SK-N-SH (cell line): ENCODE measurements at regions not wholly inside any gene's neighbourhood (a gene's known extent, or its start where the extent isn't known, plus 50 kb on each side); places are given as distances from the start of the nearest gene placed in this dataset.

ENCODE experiments used
- CTCF ChIA-PET: fragments of 300-600, 350-600 bp; formaldehyde crosslinking; extraction: SDS; loops from one replicate; lab custom pipeline; 2021; lab: Yijun Ruan, JAX
- POLR2A ChIA-PET: fragments of 350-600 bp; sonication (Branson Sonifier 250); formaldehyde crosslinking; extraction: SDS; loops from one replicate; lab custom pipeline; 2020; ENCODE audit warnings: antibody characterized with exemption, inconsistent platforms; lab: Yijun Ruan, JAX
- DNase-seq: peaks from one replicate; pipeline ENCODE4 v3.0.0; 2012
- H2AFZ ChIP-seq: fragments of 200-600 bp; sonication (generic); 2 replicates; pipeline ENCODE4 v1.8.1; 2016; ENCODE audit warnings: antibody characterized with exemption, mild to moderate bottlenecking, low read depth
- H3F3A ChIP-seq: fragments of 200-600 bp; sonication (generic); replicated peaks from 2 replicates; pipeline ENCODE3; 2016; ENCODE audit warnings: antibody characterized with exemption, mild to moderate bottlenecking; ENCODE audit not compliant: insufficient read depth
- H3K27ac ChIP-seq, 2 experiments: fragments of 200-500 bp in 1 of 2; fragments of 200-600 bp in 1 of 2; sonication (Bioruptor generic) in 1 of 2; sonication (generic), shearing (Covaris generic) in 1 of 2; 2 replicates each; pipeline versions ENCODE4 v1.5.1 to v1.6.1; 2014 to 2016; ENCODE audit warnings: low read depth in 2 of 2, inconsistent platforms in 1 of 2, low read length in 1 of 2, mild to moderate bottlenecking in 1 of 2, mixed read lengths in 1 of 2
- H3K27me3 ChIP-seq: fragments of 200-600 bp; sonication (generic), shearing (Covaris generic); 2 replicates; pipeline ENCODE4 v1.6.1; 2016; ENCODE audit warnings: mixed run types; ENCODE audit not compliant: insufficient read depth
- H3K36me3 ChIP-seq, 2 experiments: fragments of 200-500 bp in 1 of 2; fragments of 200-600 bp in 1 of 2; sonication (Bioruptor generic) in 1 of 2; sonication (generic) in 1 of 2; replicated peaks in 1 of 2; 2 replicates each; pipeline versions ENCODE3 to v1.5.1; 2014 to 2016; ENCODE audit warnings: low read length in 1 of 2, mild to moderate bottlenecking in 1 of 2; ENCODE audit not compliant: insufficient read depth in 2 of 2, control insufficient read depth in 1 of 2
- H3K4me1 ChIP-seq, 2 experiments: fragments of 200-500 bp in 1 of 2; fragments of 200-600 bp in 1 of 2; sonication (Bioruptor generic) in 1 of 2; sonication (generic), shearing (Covaris generic) in 1 of 2; 2 replicates each; pipeline versions ENCODE4 v1.5.1 to v1.6.1; 2014 to 2016; ENCODE audit warnings: low read depth in 1 of 2, low read length in 1 of 2, mixed run types in 1 of 2; ENCODE audit not compliant: insufficient read depth in 2 of 2, control insufficient read depth in 1 of 2
- H3K4me2 ChIP-seq: fragments of 200-600 bp; sonication (generic), shearing (Covaris generic); 2 replicates; pipeline ENCODE4 v1.6.1; 2017; ENCODE audit warnings: mixed run types
- H3K4me3 ChIP-seq, 2 experiments: fragments of 200-500 bp in 1 of 2; fragments of 200-600 bp in 1 of 2; sonication (Bioruptor generic) in 1 of 2; sonication (generic), shearing (Covaris generic) in 1 of 2; 2 replicates each; pipeline versions ENCODE4 v1.5.1 to v1.8.1; 2014 to 2016; ENCODE audit warnings: low read depth in 2 of 2, inconsistent platforms in 1 of 2, low read length in 1 of 2, mild to moderate bottlenecking in 1 of 2, mixed read lengths in 1 of 2, moderate library complexity in 1 of 2
- H3K79me2 ChIP-seq: fragments of 200-600 bp; sonication (generic); 2 replicates; pipeline ENCODE4 v1.8.1; 2017; ENCODE audit warnings: mild to moderate bottlenecking; ENCODE audit not compliant: insufficient read depth
- H3K9ac ChIP-seq: fragments of 200-600 bp; sonication (generic); 2 replicates; pipeline ENCODE4 v1.6.1; 2017; ENCODE audit warnings: mixed run types
- H3K9me2 ChIP-seq: fragments of 200-600 bp; sonication (generic); 2 replicates; pipeline ENCODE4 v1.6.1; 2017; ENCODE audit warnings: mixed run types
- H3K9me3 ChIP-seq: fragments of 200-600 bp; sonication (generic); 2 replicates; pipeline ENCODE4 v1.6.1; 2017; ENCODE audit warnings: mixed run types, mild to moderate bottlenecking, moderate library complexity
- H4K20me1 ChIP-seq: fragments of 200-600 bp; sonication (generic); 2 replicates; pipeline ENCODE4 v1.6.1; 2017; ENCODE audit warnings: mild to moderate bottlenecking, mixed run types; ENCODE audit not compliant: insufficient read depth
- CHD2 ChIP-seq: fragments of 150-350 bp; IDR thresholded peaks from 2 replicates; pipeline ENCODE4 v1.6.1; 2018; ENCODE audit warnings: low read length; ENCODE audit not compliant: partially characterized antibody
- ELF1 ChIP-seq: IDR thresholded peaks from 2 replicates; pipeline ENCODE4 v1.4.0; 2012
- FOXM1 ChIP-seq: IDR thresholded peaks from 2 replicates; pipeline ENCODE4 v1.4.0; 2012; ENCODE audit warnings: low read depth, mild to moderate bottlenecking
- MEF2A ChIP-seq: IDR thresholded peaks from 2 replicates; pipeline ENCODE4 v1.4.0; 2012; ENCODE audit warnings: low read depth, borderline replicate concordance
- MXI1 ChIP-seq: IDR thresholded peaks from 2 replicates; pipeline ENCODE4 v1.6.1; 2012; ENCODE audit warnings: mild to moderate bottlenecking, low read depth, low read length, improper control_type of control experiment
- NFIC ChIP-seq: IDR thresholded peaks from 2 replicates; pipeline ENCODE4 v1.4.0; 2012; ENCODE audit warnings: borderline replicate concordance
- RFX5 ChIP-seq: IDR thresholded peaks from 2 replicates; pipeline ENCODE4 v1.6.1; 2012; ENCODE audit warnings: mild to moderate bottlenecking, improper control_type of control experiment, low read length
- SMC3 ChIP-seq: IDR thresholded peaks from 2 replicates; pipeline ENCODE4 v1.6.1; 2012; ENCODE audit warnings: low read depth, low read length, improper control_type of control experiment
- YY1 ChIP-seq: IDR thresholded peaks from 2 replicates; pipeline ENCODE4 v1.4.0; 2012; ENCODE audit warnings: low read depth, mild to moderate bottlenecking
- WGBS: methylation state at CpG from one replicate; pipeline ENCODE4 v1.1.6; 2017; ENCODE audit warnings: low lambda C conversion rate; 5-methylcytosine and 5-hydroxymethylcytosine counted together
- TF ChIP-seq, protein P1 (sequence below): fragments of 150-350 bp; IDR thresholded peaks from 2 replicates; pipeline ENCODE4 v1.6.1; 2016; ENCODE audit warnings: mild to moderate bottlenecking, low read depth, low read length
- TF ChIP-seq, protein P2 (sequence below): IDR thresholded peaks from 2 replicates; pipeline ENCODE4 v1.4.0; 2012; ENCODE audit warnings: low read depth, borderline replicate concordance
- TF ChIP-seq, protein P3 (sequence below): fragments of 200-600 bp; sonication (generic); IDR thresholded peaks from 2 replicates; pipeline ENCODE4 v1.6.1; 2017; ENCODE audit warnings: antibody characterized with exemption, mild to moderate bottlenecking, moderate library complexity
- TF ChIP-seq, protein P4 (sequence below): fragments of 150-350 bp; IDR thresholded peaks from 2 replicates; pipeline ENCODE4 v1.6.1; 2017; ENCODE audit warnings: antibody characterized with exemption, low read length, low read depth, borderline replicate concordance

DNA sequence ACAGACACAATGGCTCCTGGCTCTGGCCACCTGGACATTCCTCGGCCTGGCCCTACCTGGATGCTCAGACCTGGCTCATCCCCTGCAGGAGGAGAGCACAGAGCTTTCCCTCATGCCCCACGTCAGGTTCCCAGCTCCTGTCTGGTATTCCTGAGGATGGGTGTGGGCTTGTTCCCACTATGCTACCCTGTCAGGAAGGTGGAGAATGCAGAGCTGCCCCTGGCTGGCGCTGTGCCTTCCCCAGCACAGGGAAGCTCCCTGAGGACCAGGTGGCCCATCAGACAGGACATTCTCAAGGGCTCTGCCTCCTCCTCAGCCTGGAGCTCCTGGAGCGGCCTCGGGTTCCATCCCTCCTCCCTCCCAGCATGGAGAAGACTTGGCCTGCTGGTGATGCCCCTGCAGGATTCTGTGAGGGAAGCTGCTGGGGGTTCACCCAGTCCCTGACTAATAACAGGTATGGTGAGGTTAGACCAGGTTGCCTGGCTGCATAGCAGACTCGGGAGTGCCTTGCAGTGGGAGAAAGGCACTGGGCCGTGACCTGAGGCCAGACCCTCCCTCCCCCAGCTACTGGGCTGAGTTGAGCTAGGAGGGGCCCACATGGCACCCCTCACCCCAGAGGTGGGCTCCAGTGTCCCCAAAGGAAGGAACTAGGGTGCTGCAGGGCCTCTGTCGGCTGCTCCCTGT lies 156.0 kb upstream of the MLN start:
- CTCF ChIA-PET: interaction anchor here (1.0 to 4.9 kb wide), 13 partner anchors 8 to 195 kb away, joined by 3 to 25 read pairs (median 4); no protein-coding TSS in a partner anchor
- DNase-seq: no peak
- no peaks in the 10 kb centered on the region for H3K27me3 ChIP-seq
- WGBS: 49% methylated on average over 3 of the region's 8 CpGs
- no peak for TF ChIP-seq MXI1
- TF ChIP-seq NFIC: no peak
- TF ChIP-seq MEF2A: no peak
- TF ChIP-seq RFX5: no peak
- no peak for TF ChIP-seq ELF1
- TF ChIP-seq, protein P1, sequence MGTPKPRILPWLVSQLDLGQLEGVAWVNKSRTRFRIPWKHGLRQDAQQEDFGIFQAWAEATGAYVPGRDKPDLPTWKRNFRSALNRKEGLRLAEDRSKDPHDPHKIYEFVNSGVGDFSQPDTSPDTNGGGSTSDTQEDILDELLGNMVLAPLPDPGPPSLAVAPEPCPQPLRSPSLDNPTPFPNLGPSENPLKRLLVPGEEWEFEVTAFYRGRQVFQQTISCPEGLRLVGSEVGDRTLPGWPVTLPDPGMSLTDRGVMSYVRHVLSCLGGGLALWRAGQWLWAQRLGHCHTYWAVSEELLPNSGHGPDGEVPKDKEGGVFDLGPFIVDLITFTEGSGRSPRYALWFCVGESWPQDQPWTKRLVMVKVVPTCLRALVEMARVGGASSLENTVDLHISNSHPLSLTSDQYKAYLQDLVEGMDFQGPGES: no peak
- no peak for TF ChIP-seq FOXM1
- TF ChIP-seq, protein P2, sequence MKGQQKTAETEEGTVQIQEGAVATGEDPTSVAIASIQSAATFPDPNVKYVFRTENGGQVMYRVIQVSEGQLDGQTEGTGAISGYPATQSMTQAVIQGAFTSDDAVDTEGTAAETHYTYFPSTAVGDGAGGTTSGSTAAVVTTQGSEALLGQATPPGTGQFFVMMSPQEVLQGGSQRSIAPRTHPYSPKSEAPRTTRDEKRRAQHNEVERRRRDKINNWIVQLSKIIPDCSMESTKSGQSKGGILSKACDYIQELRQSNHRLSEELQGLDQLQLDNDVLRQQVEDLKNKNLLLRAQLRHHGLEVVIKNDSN: no peak
- no peak for TF ChIP-seq YY1
- no peak for TF ChIP-seq CHD2
- POLR2A ChIA-PET: no interaction called here
- H3K27ac ChIP-seq: no peak overlapping the region
- no peaks in the 10 kb centered on the region for H3K9me2 ChIP-seq
- H3K4me2 ChIP-seq: no peak overlapping the region
- H3K4me1 ChIP-seq: peaks cover 0 to 10% of the 10 kb centered on the region in 2 experiments; a peak in 1 of 4 replicates
- no peaks in the 10 kb centered on the region for H3K36me3 ChIP-seq
- H3K9ac ChIP-seq: no peak overlapping the region
- no peak overlapping the region for H3K4me3 ChIP-seq
- no peaks in the 10 kb centered on the region for H3K9me3 ChIP-seq
- no peak overlapping the region for H2AFZ ChIP-seq
- no peaks in the 10 kb centered on the region for H3K79me2 ChIP-seq
- H4K20me1 ChIP-seq: no peaks in the 10 kb centered on the region
- no peaks in the 10 kb centered on the region for H3F3A ChIP-seq

DNA sequence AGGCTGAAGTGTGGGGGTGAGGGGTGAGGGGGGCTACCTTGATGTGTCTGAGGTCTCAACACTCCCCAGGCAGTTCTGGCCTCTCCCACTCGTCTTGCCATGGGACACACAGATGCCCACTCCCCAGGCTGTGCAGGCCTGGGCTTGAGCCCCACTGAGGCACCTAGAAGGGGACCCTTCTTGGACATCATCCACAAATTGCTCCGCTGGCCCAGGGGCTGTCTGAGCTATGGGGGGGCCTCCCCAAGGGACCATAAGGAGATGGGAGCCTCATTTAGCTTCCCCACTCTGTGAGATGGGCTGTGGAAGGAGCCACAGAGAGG lies 155.5 kb upstream of the MLN start:
- WGBS: 6% methylated on average over 2 of the region's 2 CpGs
- no peaks in the 10 kb centered on the region for H3F3A ChIP-seq
- ChIA-PET CTCF (interaction anchor here (1.0 to 4.9 kb wide), 11 partner anchors 8 to 196 kb away, joined by 3 to 25 read pairs (median 8); no protein-coding TSS in a partner anchor), POLR2A (no interaction called here)
- H3K36me3 ChIP-seq: no peaks in the 10 kb centered on the region
- no peak overlapping the region for H3K27ac ChIP-seq
- H3K9me2 ChIP-seq: no peaks in the 10 kb centered on the region
- no peak for DNase-seq
- H3K79me2 ChIP-seq: no peaks in the 10 kb centered on the region
- H3K27me3 ChIP-seq: no peaks in the 10 kb centered on the region
- TF ChIP-seq, protein P1: no peak
- no peak for TF ChIP-seq SMC3
- TF ChIP-seq, protein P3, sequence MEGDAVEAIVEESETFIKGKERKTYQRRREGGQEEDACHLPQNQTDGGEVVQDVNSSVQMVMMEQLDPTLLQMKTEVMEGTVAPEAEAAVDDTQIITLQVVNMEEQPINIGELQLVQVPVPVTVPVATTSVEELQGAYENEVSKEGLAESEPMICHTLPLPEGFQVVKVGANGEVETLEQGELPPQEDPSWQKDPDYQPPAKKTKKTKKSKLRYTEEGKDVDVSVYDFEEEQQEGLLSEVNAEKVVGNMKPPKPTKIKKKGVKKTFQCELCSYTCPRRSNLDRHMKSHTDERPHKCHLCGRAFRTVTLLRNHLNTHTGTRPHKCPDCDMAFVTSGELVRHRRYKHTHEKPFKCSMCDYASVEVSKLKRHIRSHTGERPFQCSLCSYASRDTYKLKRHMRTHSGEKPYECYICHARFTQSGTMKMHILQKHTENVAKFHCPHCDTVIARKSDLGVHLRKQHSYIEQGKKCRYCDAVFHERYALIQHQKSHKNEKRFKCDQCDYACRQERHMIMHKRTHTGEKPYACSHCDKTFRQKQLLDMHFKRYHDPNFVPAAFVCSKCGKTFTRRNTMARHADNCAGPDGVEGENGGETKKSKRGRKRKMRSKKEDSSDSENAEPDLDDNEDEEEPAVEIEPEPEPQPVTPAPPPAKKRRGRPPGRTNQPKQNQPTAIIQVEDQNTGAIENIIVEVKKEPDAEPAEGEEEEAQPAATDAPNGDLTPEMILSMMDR: no peak
- TF ChIP-seq, protein P4, sequence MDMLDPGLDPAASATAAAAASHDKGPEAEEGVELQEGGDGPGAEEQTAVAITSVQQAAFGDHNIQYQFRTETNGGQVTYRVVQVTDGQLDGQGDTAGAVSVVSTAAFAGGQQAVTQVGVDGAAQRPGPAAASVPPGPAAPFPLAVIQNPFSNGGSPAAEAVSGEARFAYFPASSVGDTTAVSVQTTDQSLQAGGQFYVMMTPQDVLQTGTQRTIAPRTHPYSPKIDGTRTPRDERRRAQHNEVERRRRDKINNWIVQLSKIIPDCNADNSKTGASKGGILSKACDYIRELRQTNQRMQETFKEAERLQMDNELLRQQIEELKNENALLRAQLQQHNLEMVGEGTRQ: no peak
- TF ChIP-seq ELF1: no peak
- TF ChIP-seq FOXM1: no peak
- peaks cover 0 to 10% of the 10 kb centered on the region in 2 experiments; a peak in 1 of 4 replicates for H3K4me1 ChIP-seq
- H3K9me3 ChIP-seq: no peaks in the 10 kb centered on the region
- no peak overlapping the region for H3K4me2 ChIP-seq
- no peaks in the 10 kb centered on the region for H4K20me1 ChIP-seq
- H2AFZ ChIP-seq: no peak overlapping the region
- no peak overlapping the region for H3K4me3 ChIP-seq
- no peak overlapping the region for H3K9ac ChIP-seq
